ENCODE measurements at regions not wholly inside any gene's neighbourhood (a gene's known extent, or its start where the extent isn't known, plus 50 kb on each side); places are given as distances from the start of the nearest gene placed in this dataset.

GRCh38 chr15:35195649-35196048, 110.6 kb upstream of the NANOGP8 start:
- TF ChIP-seq CTCF (conservative IDR thresholded peaks at IDR 0.05; ENCODE audit: low read depth, low read length) = 0 out of 2 replicates have a peak, but pooled peaks have one; percentile 10
- no peak for TF ChIP-seq EZH2phosphoT487 (IDR thresholded peaks at IDR 0.05; ENCODE audit: borderline replicate concordance, low read length)

All from PC-3 (cell line).